ENCODE measurements at regions not wholly inside any gene's neighbourhood (a gene's known extent, or its start where the extent isn't known, plus 50 kb on each side); places are given as distances from the start of the nearest gene placed in this dataset.

- Histone ChIP-seq H3K9me3 (no peaks in the 10 kb centered on the region), H3K27ac (replicated peaks in 1 of 4) (no peak overlapping the region), H3K4me3 (no peak overlapping the region), H3K36me3 (no peaks in the 10 kb centered on the region), H3K4me1 (no peaks in the 10 kb centered on the region), H3K27me3 (no peaks in the 10 kb centered on the region)
- intact Hi-C loops (cut with DNase I): no loop called here
- no peak for TF ChIP-seq CTCF (IDR thresholded peaks at IDR 0.05)
- TF ChIP-seq EP300 (IDR thresholded peaks at IDR 0.05): no peak
- no peak for TF ChIP-seq POLR2AphosphoS5 (IDR thresholded peaks at IDR 0.05)
- no peak for TF ChIP-seq POLR2A (IDR thresholded peaks at IDR 0.05; ENCODE audit: low read depth)
- DNase-seq (ENCODE audit: extremely low spot score): no peak
Measured at GRCh38 chr6:133099573-133099972, 141.6 kb upstream of the EYA4 start.

- WGBS: 78% methylated on average over 3 of the region's 3 CpGs
- intact Hi-C loops (cut with DNase I): no loop called here
- no peaks in the 10 kb centered on the region for H3K4me1 ChIP-seq
Measured at GRCh38 chr6:133100865-133101264, 140.3 kb upstream of the EYA4 start.

GRCh38 chr6:133101790-133102189, 139.4 kb upstream of the EYA4 start:
- no peak overlapping the region for H3K4me3 ChIP-seq
- intact Hi-C loops (cut with DNase I): no loop called here
- TF ChIP-seq POLR2AphosphoS5 (IDR thresholded peaks at IDR 0.05) (no peak), CTCF (IDR thresholded peaks at IDR 0.05) (no peak), EP300 (IDR thresholded peaks at IDR 0.05) (no peak), POLR2A (IDR thresholded peaks at IDR 0.05; ENCODE audit: low read depth) (no peak)

More at GRCh38 chr6:133100865-133101264, 140.3 kb upstream of the EYA4 start:
- DNase-seq (ENCODE audit: extremely low spot score): no peak
- no peak for TF ChIP-seq POLR2AphosphoS5 (IDR thresholded peaks at IDR 0.05)
- TF ChIP-seq EP300 (IDR thresholded peaks at IDR 0.05): no peak
- TF ChIP-seq CTCF (IDR thresholded peaks at IDR 0.05): no peak
- TF ChIP-seq POLR2A (IDR thresholded peaks at IDR 0.05; ENCODE audit: low read depth): no peak
- H3K27ac ChIP-seq (replicated peaks in 1 of 4): no peak overlapping the region
- H3K9me3 ChIP-seq: no peaks in the 10 kb centered on the region
- no peaks in the 10 kb centered on the region for H3K36me3 ChIP-seq
- no peak overlapping the region for H3K4me3 ChIP-seq
- no peaks in the 10 kb centered on the region for H3K27me3 ChIP-seq

GRCh38 chr6:133106934-133107333, 134.2 kb upstream of the EYA4 start:
- no peak for DNase-seq (ENCODE audit: extremely low spot score)
- Histone ChIP-seq H3K27ac (replicated peaks in 1 of 4) (no peak overlapping the region), H3K27me3 (no peaks in the 10 kb centered on the region), H3K36me3 (no peaks in the 10 kb centered on the region), H3K4me1 (no peaks in the 10 kb centered on the region), H3K9me3 (no peaks in the 10 kb centered on the region), H3K4me3 (no peak overlapping the region)
- no peak for TF ChIP-seq POLR2A (IDR thresholded peaks at IDR 0.05; ENCODE audit: low read depth)
- TF ChIP-seq POLR2AphosphoS5 (IDR thresholded peaks at IDR 0.05): no peak
- TF ChIP-seq CTCF (IDR thresholded peaks at IDR 0.05): no peak
- no peak for TF ChIP-seq EP300 (IDR thresholded peaks at IDR 0.05)
- intact Hi-C loops (cut with DNase I): no loop called here
- WGBS: 90% methylated on average over 2 of the region's 2 CpGs

More at GRCh38 chr6:133101790-133102189, 139.4 kb upstream of the EYA4 start:
- Histone ChIP-seq H3K36me3 (no peaks in the 10 kb centered on the region), H3K27me3 (no peaks in the 10 kb centered on the region), H3K27ac (replicated peaks in 1 of 4) (no peak overlapping the region), H3K4me1 (no peaks in the 10 kb centered on the region), H3K9me3 (no peaks in the 10 kb centered on the region)
- DNase-seq (ENCODE audit: extremely low spot score): no peak

- TF ChIP-seq POLR2A (IDR thresholded peaks at IDR 0.05; ENCODE audit: low read depth): no peak
- TF ChIP-seq POLR2AphosphoS5 (IDR thresholded peaks at IDR 0.05): no peak
- TF ChIP-seq CTCF (IDR thresholded peaks at IDR 0.05): no peak
- TF ChIP-seq EP300 (IDR thresholded peaks at IDR 0.05): no peak
- no peaks in the 10 kb centered on the region for H3K4me1 ChIP-seq
- no peaks in the 10 kb centered on the region for H3K9me3 ChIP-seq
- intact Hi-C loops (cut with DNase I): no loop called here
- WGBS: 50% methylated on average over 2 of the region's 2 CpGs
- no peaks in the 10 kb centered on the region for H3K27me3 ChIP-seq
- no peak overlapping the region for H3K27ac ChIP-seq (replicated peaks in 1 of 4)
- no peak overlapping the region for H3K4me3 ChIP-seq
- no peaks in the 10 kb centered on the region for H3K36me3 ChIP-seq
- DNase-seq (ENCODE audit: extremely low spot score): no peak
Measured at GRCh38 chr6:133108419-133108818, 132.7 kb upstream of the EYA4 start.

Measured in esophagus muscularis mucosa (tissue), 4 donors.